Left ventricle myocardium superior (tissue), 1 donor: ENCODE measurements at regions not wholly inside any gene's neighbourhood (a gene's known extent, or its start where the extent isn't known, plus 50 kb on each side); places are given as distances from the start of the nearest gene placed in this dataset.

Experiments
- ATAC-seq: fragments of 200-7000 bp; cut with Tn5 transposase; one replicate; pipeline ENCODE4 v1.9.1; 2020; ENCODE audit warnings: mild to moderate bottlenecking, moderate library complexity
- DNase-seq: peaks from one replicate; pipeline ENCODE4 v3.0.0-alpha.2; 2020
- intact Hi-C: fragments of 100-400 bp; cut with micrococcal nuclease; formaldehyde crosslinking; loops from one replicate; pipeline ENCODE4 v1.11.0; 2022
- donor health status: DM: no; HTN: yes; CAD: no; lungs with severe emphysema.

DNA sequence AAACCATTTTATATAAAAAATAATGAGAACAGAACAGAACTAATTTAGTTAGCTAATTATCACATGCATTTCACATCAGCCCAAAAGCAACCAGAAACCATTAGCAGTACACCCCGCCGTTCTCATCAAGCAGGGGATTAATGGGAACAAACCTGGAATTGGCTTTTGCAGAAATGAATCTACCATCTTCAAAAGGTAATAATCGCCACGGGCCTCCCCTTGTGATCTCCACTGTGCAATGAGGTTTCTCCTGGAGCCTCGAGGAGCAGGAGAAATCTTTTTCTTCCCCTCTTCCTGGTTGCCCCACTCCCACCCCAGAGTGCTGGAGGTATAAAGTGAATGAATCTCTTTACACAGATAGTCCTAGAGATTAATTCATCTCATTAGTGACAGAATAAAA, 1003.5 kb downstream of the AGBL1 start:
- ATAC-seq = no peak
- DNase-seq = no peak
- intact Hi-C loops = no loop called here

- ATAC-seq = no peak
- intact Hi-C loops = no loop called here
- DNase-seq = no peak
These were observed 1002.9 kb downstream of the AGBL1 start for GRCh38 chr15:87082581-87082980.

GRCh38 chr15:87080547-87080946, 1000.9 kb downstream of the AGBL1 start:
- DNase-seq (no peak), ATAC-seq (no peak)
- intact Hi-C loops = no loop called here
